DOHH2 (cell line): ENCODE measurements at regions not wholly inside any gene's neighbourhood (a gene's known extent, or its start where the extent isn't known, plus 50 kb on each side); places are given as distances from the start of the nearest gene placed in this dataset.

ENCODE experiments used
- EZH2phosphoT487 ChIP-seq: fragments of 200-600 bp; sonication (generic); IDR thresholded peaks from 2 replicates; pipeline ENCODE4 v1.6.1; 2017; ENCODE audit warnings: borderline replicate concordance, mild to moderate bottlenecking, antibody characterized with exemption, low read length, moderate library complexity, mixed read lengths
- TF ChIP-seq, protein P1 (sequence below): fragments of 200-600 bp; sonication (generic); IDR thresholded peaks from one replicate; pipeline ENCODE4 v1.5.1; 2014; ENCODE audit warnings: antibody characterized with exemption, mild to moderate bottlenecking, low read depth, low read length; ENCODE audit not compliant: poor library complexity, severe bottlenecking

DNA sequence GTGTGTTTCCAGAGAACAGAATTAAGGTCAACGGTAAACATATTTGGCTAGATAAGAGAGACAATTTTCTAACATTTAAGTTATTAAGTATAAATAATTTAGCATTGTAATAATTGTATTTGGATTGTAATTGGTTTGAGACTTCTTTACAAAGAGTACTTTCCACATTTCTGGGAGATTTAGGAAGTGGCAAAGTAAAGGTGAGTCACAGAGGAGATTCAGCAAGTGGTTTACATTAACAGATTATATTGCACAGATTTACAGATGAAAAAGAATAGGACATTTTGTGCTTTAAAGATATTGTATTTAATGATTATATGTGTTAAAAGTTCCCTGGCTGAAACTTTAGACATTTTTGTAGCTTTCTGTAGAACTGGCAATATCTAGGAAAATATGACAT, 584.4 kb upstream of the AADAT start:
- TF ChIP-seq, protein P1, sequence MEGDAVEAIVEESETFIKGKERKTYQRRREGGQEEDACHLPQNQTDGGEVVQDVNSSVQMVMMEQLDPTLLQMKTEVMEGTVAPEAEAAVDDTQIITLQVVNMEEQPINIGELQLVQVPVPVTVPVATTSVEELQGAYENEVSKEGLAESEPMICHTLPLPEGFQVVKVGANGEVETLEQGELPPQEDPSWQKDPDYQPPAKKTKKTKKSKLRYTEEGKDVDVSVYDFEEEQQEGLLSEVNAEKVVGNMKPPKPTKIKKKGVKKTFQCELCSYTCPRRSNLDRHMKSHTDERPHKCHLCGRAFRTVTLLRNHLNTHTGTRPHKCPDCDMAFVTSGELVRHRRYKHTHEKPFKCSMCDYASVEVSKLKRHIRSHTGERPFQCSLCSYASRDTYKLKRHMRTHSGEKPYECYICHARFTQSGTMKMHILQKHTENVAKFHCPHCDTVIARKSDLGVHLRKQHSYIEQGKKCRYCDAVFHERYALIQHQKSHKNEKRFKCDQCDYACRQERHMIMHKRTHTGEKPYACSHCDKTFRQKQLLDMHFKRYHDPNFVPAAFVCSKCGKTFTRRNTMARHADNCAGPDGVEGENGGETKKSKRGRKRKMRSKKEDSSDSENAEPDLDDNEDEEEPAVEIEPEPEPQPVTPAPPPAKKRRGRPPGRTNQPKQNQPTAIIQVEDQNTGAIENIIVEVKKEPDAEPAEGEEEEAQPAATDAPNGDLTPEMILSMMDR: no peak
- no peak for TF ChIP-seq EZH2phosphoT487
